Keratinocyte (primary cell): ENCODE measurements at regions not wholly inside any gene's neighbourhood (a gene's known extent, or its start where the extent isn't known, plus 50 kb on each side); places are given as distances from the start of the nearest gene placed in this dataset.

Source experiments
- DNase-seq: peaks from one replicate; pipeline ENCODE4 v3.0.0-alpha.2; 2011; ENCODE audit warnings: low read depth, missing footprints, low spot score
- FAIRE-seq: peaks from 2 replicates; lab custom pipeline; 2011; peaks lifted over from hg19 to GRCh38; lab: Jason Lieb, UNC
- H2AFZ ChIP-seq: 2 replicates; pipeline ENCODE4 v1.6.0; 2012; ENCODE audit warnings: low read length, control low read depth, inconsistent platforms; ENCODE audit not compliant: control insufficient read depth
- H3K27ac ChIP-seq: 2 replicates; pipeline ENCODE4 v1.5.1; 2011; ENCODE audit warnings: low read length; ENCODE audit not compliant: control insufficient read depth, insufficient read depth
- H3K27me3 ChIP-seq: 3 replicates; pipeline ENCODE4 v1.6.0; 2011; ENCODE audit warnings: low read length; ENCODE audit not compliant: control insufficient read depth, insufficient read depth; ENCODE audit errors: extremely low read depth
- H3K36me3 ChIP-seq, 2 experiments: 2 replicates in 1 of 2; 3 replicates in 1 of 2; pipeline ENCODE4 v1.5.1; 2011; ENCODE audit warnings: low read length in 2 of 2, mild to moderate bottlenecking in 1 of 2; ENCODE audit not compliant: control insufficient read depth in 2 of 2, insufficient read depth in 2 of 2; ENCODE audit errors: extremely low read depth in 1 of 2
- H3K4me1 ChIP-seq: 3 replicates; pipeline ENCODE4 v1.5.1; 2011; ENCODE audit warnings: low read length; ENCODE audit not compliant: control insufficient read depth, insufficient read depth; ENCODE audit errors: extremely low read depth
- H3K4me2 ChIP-seq: 3 replicates; pipeline ENCODE4 v1.6.0; 2011; ENCODE audit warnings: low read depth, low read length; ENCODE audit not compliant: control insufficient read depth, insufficient read depth; ENCODE audit errors: extremely low read depth
- H3K4me3 ChIP-seq, 3 experiments: fragments of 200-600 bp in 1 of 3; sonication (generic) in 1 of 3; 2 replicates in 2 of 3; 3 replicates in 1 of 3; pipeline ENCODE4 v1.5.1; 2011 to 2016; ENCODE audit warnings: low read length in 3 of 3, mild to moderate bottlenecking in 3 of 3, control low read depth in 2 of 3, inconsistent platforms in 1 of 3, low read depth in 1 of 3, mixed read lengths in 1 of 3, mixed run types in 1 of 3, moderate library complexity in 1 of 3; ENCODE audit not compliant: control insufficient read depth in 2 of 3, insufficient read depth in 2 of 3; ENCODE audit errors: extremely low read depth in 1 of 3
- H3K79me2 ChIP-seq: 2 replicates; pipeline ENCODE4 v1.6.0; 2012; ENCODE audit warnings: low read length; ENCODE audit not compliant: control insufficient read depth, insufficient read depth
- H3K9ac ChIP-seq: 3 replicates; pipeline ENCODE4 v1.6.0; 2011; ENCODE audit warnings: low read length; ENCODE audit not compliant: control insufficient read depth, insufficient read depth; ENCODE audit errors: extremely low read depth
- H3K9me1 ChIP-seq: 3 replicates; pipeline ENCODE4 v1.6.0; 2011; ENCODE audit warnings: low read length; ENCODE audit not compliant: control insufficient read depth, insufficient read depth; ENCODE audit errors: extremely low read depth
- H3K9me3 ChIP-seq: 2 replicates; pipeline ENCODE4 v1.5.1; 2012; ENCODE audit warnings: low read depth, low read length; ENCODE audit not compliant: control insufficient read depth
- H4K20me1 ChIP-seq: 3 replicates; pipeline ENCODE4 v1.6.0; 2011; ENCODE audit warnings: low read length; ENCODE audit not compliant: control insufficient read depth, insufficient read depth; ENCODE audit errors: extremely low read depth
- EZH2 ChIP-seq: IDR thresholded peaks from one replicate; pipeline ENCODE4 v1.6.1; 2012; ENCODE audit warnings: inconsistent platforms, mild to moderate bottlenecking, low read length, moderate library complexity
- dilution Hi-C: fragments of 300-500 bp; cut with MboI; formaldehyde crosslinking; loops from one replicate; pipeline ENCODE4 v1.7.0; 2020; ENCODE audit warnings: low sequenced_read_pairs; ENCODE audit not compliant: extremely low pct_ligation_motif_present
- TF ChIP-seq, protein P1 (sequence below), 3 experiments: IDR thresholded peaks in 1 of 3; conservative IDR thresholded peaks in 1 of 3; optimal IDR thresholded peaks in 1 of 3; 2 replicates in 2 of 3; 3 replicates in 1 of 3; pipeline versions ENCODE3 to v1.5.1; 2011; ENCODE audit warnings: low read length in 3 of 3, mild to moderate bottlenecking in 3 of 3, moderate library complexity in 2 of 3, control low read depth in 1 of 3, inconsistent platforms in 1 of 3; ENCODE audit not compliant: insufficient read depth in 2 of 3; ENCODE audit errors: extremely low read depth in 1 of 3

- no peaks in the 10 kb centered on the region for H3K79me2 ChIP-seq
- no peaks in the 10 kb centered on the region for H3K4me1 ChIP-seq
These were observed 497.1 kb upstream of the PLXNA2 start for GRCh38 chr1:208741296-208741695.

DNA sequence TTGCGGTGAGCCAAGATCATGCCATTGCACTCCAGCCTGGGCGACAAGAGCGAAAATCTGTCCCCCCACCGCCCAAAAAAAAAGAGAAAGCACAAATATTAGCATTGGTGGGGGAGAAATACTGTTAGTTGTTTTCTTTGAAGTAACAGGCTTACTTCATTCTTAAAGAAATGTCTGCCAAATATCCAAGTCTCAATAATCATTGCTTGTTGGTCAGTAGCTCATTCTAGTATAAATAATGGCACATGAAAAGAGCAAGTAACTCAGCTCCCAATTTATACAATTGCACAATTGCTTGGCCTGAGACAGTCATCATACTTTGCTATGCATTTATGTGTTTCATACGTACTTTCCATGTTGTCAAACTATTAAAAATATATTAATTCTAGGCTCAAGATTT is 499.2 kb upstream of the PLXNA2 start:
- no peak for FAIRE-seq

More at GRCh38 chr1:208741296-208741695, 497.1 kb upstream of the PLXNA2 start:
- Histone ChIP-seq H4K20me1 (no peaks in the 10 kb centered on the region), H3K27ac (no peak overlapping the region), H2AFZ (no peak overlapping the region), H3K9me1 (no peaks in the 10 kb centered on the region), H3K27me3 (no peaks in the 10 kb centered on the region), H3K9ac (no peak overlapping the region), H3K4me3 (no peak overlapping the region), H3K9me3 (no peaks in the 10 kb centered on the region), H3K36me3 (no peaks in the 10 kb centered on the region), H3K4me2 (no peak overlapping the region)
- dilution Hi-C loops, result no loop called here
- TF ChIP-seq, protein P1, sequence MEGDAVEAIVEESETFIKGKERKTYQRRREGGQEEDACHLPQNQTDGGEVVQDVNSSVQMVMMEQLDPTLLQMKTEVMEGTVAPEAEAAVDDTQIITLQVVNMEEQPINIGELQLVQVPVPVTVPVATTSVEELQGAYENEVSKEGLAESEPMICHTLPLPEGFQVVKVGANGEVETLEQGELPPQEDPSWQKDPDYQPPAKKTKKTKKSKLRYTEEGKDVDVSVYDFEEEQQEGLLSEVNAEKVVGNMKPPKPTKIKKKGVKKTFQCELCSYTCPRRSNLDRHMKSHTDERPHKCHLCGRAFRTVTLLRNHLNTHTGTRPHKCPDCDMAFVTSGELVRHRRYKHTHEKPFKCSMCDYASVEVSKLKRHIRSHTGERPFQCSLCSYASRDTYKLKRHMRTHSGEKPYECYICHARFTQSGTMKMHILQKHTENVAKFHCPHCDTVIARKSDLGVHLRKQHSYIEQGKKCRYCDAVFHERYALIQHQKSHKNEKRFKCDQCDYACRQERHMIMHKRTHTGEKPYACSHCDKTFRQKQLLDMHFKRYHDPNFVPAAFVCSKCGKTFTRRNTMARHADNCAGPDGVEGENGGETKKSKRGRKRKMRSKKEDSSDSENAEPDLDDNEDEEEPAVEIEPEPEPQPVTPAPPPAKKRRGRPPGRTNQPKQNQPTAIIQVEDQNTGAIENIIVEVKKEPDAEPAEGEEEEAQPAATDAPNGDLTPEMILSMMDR (optimal IDR thresholded peaks at IDR 0.05 in 1 of 3, IDR thresholded peaks at IDR 0.05 in 1 of 3, conservative IDR thresholded peaks at IDR 0.05 in 1 of 3; ENCODE audit: extremely low read depth in 1 of 3, insufficient read depth in 2 of 3, low read length in 3 of 3), result no peak
- DNase-seq (no peak), FAIRE-seq (no peak)

More for the DNA sequence above, 499.2 kb upstream of the PLXNA2 start:
- Histone ChIP-seq H4K20me1 (no peaks in the 10 kb centered on the region), H3K9me3 (no peaks in the 10 kb centered on the region), H2AFZ (no peak overlapping the region), H3K4me1 (no peaks in the 10 kb centered on the region), H3K4me3 (no peak overlapping the region), H3K4me2 (no peak overlapping the region), H3K27ac (no peak overlapping the region), H3K9ac (no peak overlapping the region), H3K9me1 (no peaks in the 10 kb centered on the region), H3K36me3 (no peaks in the 10 kb centered on the region), H3K79me2 (no peaks in the 10 kb centered on the region), H3K27me3 (peaks cover 8% of the 10 kb centered on the region)
- DNase-seq, result no peak
- TF ChIP-seq EZH2, result no peak
- TF ChIP-seq, protein P1 (optimal IDR thresholded peaks at IDR 0.05 in 1 of 3, IDR thresholded peaks at IDR 0.05 in 1 of 3, conservative IDR thresholded peaks at IDR 0.05 in 1 of 3; ENCODE audit: extremely low read depth in 1 of 3, insufficient read depth in 2 of 3, low read length in 3 of 3), result no peak
- dilution Hi-C loops, result no loop called here
